GM23248 (cell line): ENCODE measurements at regions not wholly inside any gene's neighbourhood (a gene's known extent, or its start where the extent isn't known, plus 50 kb on each side); places are given as distances from the start of the nearest gene placed in this dataset.

ENCODE experiments used
- EZH2 ChIP-seq: fragments of 200-600 bp; sonication (generic); IDR thresholded peaks from 2 replicates; pipeline ENCODE4 v1.6.1; 2018; ENCODE audit warnings: antibody characterized with exemption, mild to moderate bottlenecking; ENCODE audit not compliant: insufficient read depth, poor library complexity, severe bottlenecking
- EZH2phosphoT487 ChIP-seq: fragments of 200-600 bp; sonication (generic); IDR thresholded peaks from 2 replicates; pipeline ENCODE4 v1.6.1; 2018; ENCODE audit warnings: antibody characterized with exemption, moderate library complexity, mild to moderate bottlenecking, low read depth; ENCODE audit not compliant: insufficient read depth

- TF ChIP-seq EZH2phosphoT487 (no peak), EZH2 (no peak)
These were observed 963.8 kb upstream of the B3GALT2 start for GRCh38 chr1:194150242-194150641.
